ENCODE measurements at regions not wholly inside any gene's neighbourhood (a gene's known extent, or its start where the extent isn't known, plus 50 kb on each side); places are given as distances from the start of the nearest gene placed in this dataset.

GRCh38 chr15:52960283-52960682 lies 170.1 kb upstream of the ONECUT1 start:
- TF ChIP-seq CTCF (IDR thresholded peaks at IDR 0.05; ENCODE audit: low read length) (no peak), EZH2 (IDR thresholded peaks at IDR 0.05; ENCODE audit: borderline replicate concordance, low read length) (no peak)
- Histone ChIP-seq H3K36me3 (ENCODE audit: insufficient read depth, low read length) (no peaks in the 10 kb centered on the region), H3K4me1 (ENCODE audit: insufficient read depth, low read length, severe bottlenecking) (no peaks in the 10 kb centered on the region), H3K9ac (ENCODE audit: low read length) (no peak overlapping the region), H3K79me2 (ENCODE audit: insufficient read depth, low read length) (no peaks in the 10 kb centered on the region), H2AFZ (ENCODE audit: low read length) (no peak overlapping the region), H3K4me3 (ENCODE audit: low read depth, low read length, poor library complexity, severe bottlenecking) (no peak overlapping the region), H4K20me1 (ENCODE audit: insufficient read depth, low read length) (no peaks in the 10 kb centered on the region), H3K9me3 (ENCODE audit: low read length) (no peaks in the 10 kb centered on the region), H3K27ac (ENCODE audit: low read depth, low read length, poor library complexity, severe bottlenecking) (no peak overlapping the region), H3K27me3 (ENCODE audit: insufficient read depth, low read length) (no peaks in the 10 kb centered on the region), H3F3A (ENCODE audit: insufficient read depth, low read length) (no peaks in the 10 kb centered on the region), H3K4me2 (ENCODE audit: low read length) (no peak overlapping the region), H3K9me2 (ENCODE audit: low read depth, low read length) (no peaks in the 10 kb centered on the region)

- H3K9me3 ChIP-seq (ENCODE audit: low read length): no peaks in the 10 kb centered on the region
- no peaks in the 10 kb centered on the region for H3K9me2 ChIP-seq (ENCODE audit: low read depth, low read length)
- no peaks in the 10 kb centered on the region for H3K36me3 ChIP-seq (ENCODE audit: insufficient read depth, low read length)
- H4K20me1 ChIP-seq (ENCODE audit: insufficient read depth, low read length): no peaks in the 10 kb centered on the region
- H3K27me3 ChIP-seq (ENCODE audit: insufficient read depth, low read length): no peaks in the 10 kb centered on the region
- no peak overlapping the region for H3K4me2 ChIP-seq (ENCODE audit: low read length)
- H3K79me2 ChIP-seq (ENCODE audit: insufficient read depth, low read length): no peaks in the 10 kb centered on the region
- no peak overlapping the region for H3K27ac ChIP-seq (ENCODE audit: low read depth, low read length, poor library complexity, severe bottlenecking)
- H3F3A ChIP-seq (ENCODE audit: insufficient read depth, low read length): no peaks in the 10 kb centered on the region
- H2AFZ ChIP-seq (ENCODE audit: low read length): no peak overlapping the region
- H3K4me3 ChIP-seq (ENCODE audit: low read depth, low read length, poor library complexity, severe bottlenecking): no peak overlapping the region
- TF ChIP-seq EZH2 (IDR thresholded peaks at IDR 0.05; ENCODE audit: borderline replicate concordance, low read length) (no peak), CTCF (IDR thresholded peaks at IDR 0.05; ENCODE audit: low read length) (no peak)
- no peak overlapping the region for H3K9ac ChIP-seq (ENCODE audit: low read length)
- no peaks in the 10 kb centered on the region for H3K4me1 ChIP-seq (ENCODE audit: insufficient read depth, low read length, severe bottlenecking)
Observed at GRCh38 chr15:52943746-52944145, 153.6 kb upstream of the ONECUT1 start.

GRCh38 chr15:52936489-52936888 lies 146.4 kb upstream of the ONECUT1 start:
- Histone ChIP-seq H4K20me1 (ENCODE audit: insufficient read depth, low read length) (no peaks in the 10 kb centered on the region), H3K9me3 (ENCODE audit: low read length) (no peaks in the 10 kb centered on the region), H2AFZ (ENCODE audit: low read length) (no peak overlapping the region), H3K27me3 (ENCODE audit: insufficient read depth, low read length) (no peaks in the 10 kb centered on the region), H3F3A (ENCODE audit: insufficient read depth, low read length) (no peaks in the 10 kb centered on the region), H3K9me2 (ENCODE audit: low read depth, low read length) (no peaks in the 10 kb centered on the region), H3K27ac (ENCODE audit: low read depth, low read length, poor library complexity, severe bottlenecking) (no peak overlapping the region), H3K79me2 (ENCODE audit: insufficient read depth, low read length) (no peaks in the 10 kb centered on the region), H3K4me1 (ENCODE audit: insufficient read depth, low read length, severe bottlenecking) (no peaks in the 10 kb centered on the region), H3K4me2 (ENCODE audit: low read length) (no peak overlapping the region), H3K4me3 (ENCODE audit: low read depth, low read length, poor library complexity, severe bottlenecking) (no peak overlapping the region), H3K9ac (ENCODE audit: low read length) (no peak overlapping the region), H3K36me3 (ENCODE audit: insufficient read depth, low read length) (no peaks in the 10 kb centered on the region)
- TF ChIP-seq EZH2 (IDR thresholded peaks at IDR 0.05; ENCODE audit: borderline replicate concordance, low read length): no peak
- no peak for TF ChIP-seq CTCF (IDR thresholded peaks at IDR 0.05; ENCODE audit: low read length)

Data from OCI-LY1 (cell line).